Endodermal cell (in vitro differentiated cells): ENCODE measurements at regions not wholly inside any gene's neighbourhood (a gene's known extent, or its start where the extent isn't known, plus 50 kb on each side); places are given as distances from the start of the nearest gene placed in this dataset.

Experiments
- DNase-seq: peaks from one replicate; pipeline ENCODE4 v3.0.0-alpha.2; 2017
- H3K27ac ChIP-seq: 2 replicates; pipeline ENCODE4 v1.5.1; 2013; ENCODE audit warnings: mild to moderate bottlenecking, low read depth, low read length, moderate library complexity
- H3K27me3 ChIP-seq: 2 replicates; pipeline ENCODE4 v1.6.1; 2013; ENCODE audit warnings: mild to moderate bottlenecking, low read length, moderate library complexity; ENCODE audit not compliant: insufficient read depth, control insufficient read depth, poor library complexity, severe bottlenecking
- H3K36me3 ChIP-seq: 2 replicates; pipeline ENCODE4 v1.7.0; 2013; ENCODE audit warnings: mild to moderate bottlenecking, low read length, moderate library complexity; ENCODE audit not compliant: control insufficient read depth, insufficient read depth
- H3K4me1 ChIP-seq: one replicate; pipeline ENCODE4 v1.7.0; 2013; ENCODE audit warnings: low read length; ENCODE audit not compliant: control insufficient read depth, insufficient read depth
- H3K4me3 ChIP-seq: 2 replicates; pipeline ENCODE4 v1.5.1; 2013; ENCODE audit warnings: mild to moderate bottlenecking, low read length, moderate library complexity
- H3K9ac ChIP-seq: 2 replicates; pipeline ENCODE4 v1.6.1; 2013; ENCODE audit warnings: mild to moderate bottlenecking, low read length, moderate library complexity; ENCODE audit not compliant: poor library complexity, severe bottlenecking; ENCODE audit errors: extremely low read depth
- H3K9me3 ChIP-seq: 2 replicates; pipeline ENCODE4 v1.6.1; 2013; ENCODE audit warnings: mild to moderate bottlenecking, low read length, moderate library complexity; ENCODE audit not compliant: control insufficient read depth
- H3K27ac Mint-ChIP-seq: 2 replicates; pipeline ENCODE4 v1.8.0; 2020; ENCODE audit warnings: mixed read lengths
- H3K27me3 Mint-ChIP-seq: 2 replicates; pipeline ENCODE4 v1.8.0; 2021; ENCODE audit warnings: mild to moderate bottlenecking, mixed read lengths; ENCODE audit not compliant: insufficient read depth
- H3K36me3 Mint-ChIP-seq: 2 replicates; pipeline ENCODE4 v1.8.0; 2020; ENCODE audit warnings: low read depth, mixed read lengths
- H3K4me1 Mint-ChIP-seq: 2 replicates; pipeline ENCODE4 v1.8.0; 2020; ENCODE audit warnings: mixed read lengths
- H3K4me3 Mint-ChIP-seq: 2 replicates; pipeline ENCODE4 v1.8.0; 2020; ENCODE audit warnings: mild to moderate bottlenecking, moderate library complexity, mixed read lengths
- H3K9me3 Mint-ChIP-seq: 2 replicates; pipeline ENCODE4 v1.8.0; 2020; ENCODE audit warnings: mild to moderate bottlenecking, mixed read lengths
- CTCF ChIP-seq: fragments of 200-600 bp; sonication (generic); conservative IDR thresholded peaks from 2 replicates; pipeline ENCODE4 v1.5.0; 2021; ENCODE audit warnings: antibody characterized with exemption, mild to moderate bottlenecking
- WGBS, 2 experiments: methylation state at CpG; one replicate each; pipeline versions ENCODE4 v1.1.5 to v1.1.7; 2013; ENCODE audit warnings: missing lambda C conversion rate in 2 of 2, mixed read lengths in 1 of 2; ENCODE audit not compliant: insufficient coverage in 1 of 2, insufficient read length in 1 of 2; 5-methylcytosine and 5-hydroxymethylcytosine counted together

GRCh38 chr16:17804857-17805256 is 334.1 kb upstream of the XYLT1 start:
- H3K36me3 ChIP-seq, result no peaks in the 10 kb centered on the region
- H3K27me3 ChIP-seq, result no peaks in the 10 kb centered on the region
- peaks cover 4% of the 10 kb centered on the region for H3K4me1 Mint-ChIP-seq
- 71 to 74% methylated on average over 4 to 8 of the region's 8 CpGs for WGBS, 2 experiments
- no peaks in the 10 kb centered on the region for H3K27me3 Mint-ChIP-seq
- no peak overlapping the region for H3K27ac Mint-ChIP-seq
- no peak overlapping the region for H3K27ac ChIP-seq
- peak; percentile 38 for DNase-seq
- H3K9ac ChIP-seq, result no peak overlapping the region
- H3K9me3 ChIP-seq, result no peaks in the 10 kb centered on the region
- no peak for TF ChIP-seq CTCF
- no peaks in the 10 kb centered on the region for H3K36me3 Mint-ChIP-seq
- no peaks in the 10 kb centered on the region for H3K4me1 ChIP-seq
- H3K4me3 ChIP-seq, result no peak overlapping the region
- no peak overlapping the region for H3K4me3 Mint-ChIP-seq
- H3K9me3 Mint-ChIP-seq, result no peaks in the 10 kb centered on the region

GRCh38 chr16:17803625-17804410 is 333.1 kb upstream of the XYLT1 start:
- H3K9me3 Mint-ChIP-seq, result no peaks in the 10 kb centered on the region
- TF ChIP-seq CTCF, result no peak
- H3K9ac ChIP-seq, result no peak overlapping the region
- peaks cover 7% of the 10 kb centered on the region for H3K4me1 Mint-ChIP-seq
- H3K4me3 ChIP-seq, result no peak overlapping the region
- H3K27ac Mint-ChIP-seq, result no peak overlapping the region
- no peaks in the 10 kb centered on the region for H3K9me3 ChIP-seq
- WGBS, 2 experiments, result 74 to 75% methylated on average over 4 to 5 of the region's 5 CpGs
- no peak overlapping the region for H3K27ac ChIP-seq
- H3K4me1 ChIP-seq, result no peaks in the 10 kb centered on the region
- no peaks in the 10 kb centered on the region for H3K36me3 Mint-ChIP-seq
- no peaks in the 10 kb centered on the region for H3K27me3 ChIP-seq
- H3K27me3 Mint-ChIP-seq, result no peaks in the 10 kb centered on the region
- H3K36me3 ChIP-seq, result no peaks in the 10 kb centered on the region
- H3K4me3 Mint-ChIP-seq, result no peak overlapping the region
- DNase-seq, result no peak

- Mint-ChIP-seq H3K9me3 (no peaks in the 10 kb centered on the region), H3K4me3 (no peak overlapping the region), H3K36me3 (no peaks in the 10 kb centered on the region), H3K27ac (no peak overlapping the region), H3K27me3 (no peaks in the 10 kb centered on the region), H3K4me1 (peaks cover 7% of the 10 kb centered on the region)
- no peak overlapping the region for H3K27ac ChIP-seq
- no peak overlapping the region for H3K4me3 ChIP-seq
- no peaks in the 10 kb centered on the region for H3K9me3 ChIP-seq
- DNase-seq, result no peak
- TF ChIP-seq CTCF, result no peak
- H3K36me3 ChIP-seq, result no peaks in the 10 kb centered on the region
- H3K9ac ChIP-seq, result no peak overlapping the region
- H3K27me3 ChIP-seq, result no peaks in the 10 kb centered on the region
- H3K4me1 ChIP-seq, result no peaks in the 10 kb centered on the region
- WGBS, 2 experiments, result 100% methylated on average over 1 of the region's 1 CpG; no CpG with 5 or more reads in 1 of the 2 experiments
Measured at GRCh38 chr16:17802571-17802970, 331.8 kb upstream of the XYLT1 start.
